Osteoblast (primary cell): ENCODE measurements at regions not wholly inside any gene's neighbourhood (a gene's known extent, or its start where the extent isn't known, plus 50 kb on each side); places are given as distances from the start of the nearest gene placed in this dataset.

Experiments used
- DNase-seq: peaks from one replicate; pipeline ENCODE4 v3.0.0; 2011; ENCODE audit warnings: low spot score, mixed read lengths; ENCODE audit not compliant: insufficient read length; ENCODE audit errors: missing footprints
- H2AFZ ChIP-seq: 2 replicates; pipeline ENCODE4 v1.6.0; 2011; ENCODE audit warnings: mild to moderate bottlenecking, low read length
- H3K27ac ChIP-seq: 2 replicates; pipeline ENCODE4 v1.5.1; 2011; ENCODE audit warnings: mild to moderate bottlenecking, low read depth, low read length, moderate library complexity
- H3K27me3 ChIP-seq: 2 replicates; pipeline ENCODE4 v1.6.0; 2012; ENCODE audit warnings: mild to moderate bottlenecking, control low read depth, inconsistent platforms, low read length, moderate library complexity; ENCODE audit not compliant: insufficient read depth
- H3K36me3 ChIP-seq: 2 replicates; pipeline ENCODE4 v1.5.1; 2011; ENCODE audit warnings: mild to moderate bottlenecking, low read length, control low read depth, moderate library complexity; ENCODE audit not compliant: insufficient read depth
- H3K4me1 ChIP-seq: 2 replicates; pipeline ENCODE4 v1.5.1; 2011; ENCODE audit warnings: mild to moderate bottlenecking, low read length, control low read depth, moderate library complexity; ENCODE audit not compliant: insufficient read depth
- H3K4me2 ChIP-seq: 2 replicates; pipeline ENCODE4 v1.6.0; 2011; ENCODE audit warnings: mild to moderate bottlenecking, low read length; ENCODE audit not compliant: insufficient read depth
- H3K4me3 ChIP-seq: fragments of 200-600 bp; sonication (generic); 3 replicates; pipeline ENCODE4 v1.5.1; 2012; ENCODE audit warnings: mild to moderate bottlenecking, low read length, inconsistent platforms; ENCODE audit not compliant: insufficient read depth
- H3K79me2 ChIP-seq: 2 replicates; pipeline ENCODE4 v1.6.0; 2012; ENCODE audit warnings: mild to moderate bottlenecking, low read length, control low read depth, inconsistent platforms; ENCODE audit not compliant: insufficient read depth
- H3K9me3 ChIP-seq: 2 replicates; pipeline ENCODE4 v1.5.1; 2011; ENCODE audit warnings: low read depth, low read length, control low read depth
- H4K20me1 ChIP-seq: 2 replicates; pipeline ENCODE4 v1.6.0; 2012; ENCODE audit warnings: mild to moderate bottlenecking, low read length, control low read depth; ENCODE audit not compliant: insufficient read depth
- TF ChIP-seq, protein P1 (sequence below): IDR thresholded peaks from 2 replicates; pipeline ENCODE4 v1.5.1; 2011; ENCODE audit warnings: mild to moderate bottlenecking, low read depth, low read length, moderate library complexity; ENCODE audit errors: extremely low read depth

DNA sequence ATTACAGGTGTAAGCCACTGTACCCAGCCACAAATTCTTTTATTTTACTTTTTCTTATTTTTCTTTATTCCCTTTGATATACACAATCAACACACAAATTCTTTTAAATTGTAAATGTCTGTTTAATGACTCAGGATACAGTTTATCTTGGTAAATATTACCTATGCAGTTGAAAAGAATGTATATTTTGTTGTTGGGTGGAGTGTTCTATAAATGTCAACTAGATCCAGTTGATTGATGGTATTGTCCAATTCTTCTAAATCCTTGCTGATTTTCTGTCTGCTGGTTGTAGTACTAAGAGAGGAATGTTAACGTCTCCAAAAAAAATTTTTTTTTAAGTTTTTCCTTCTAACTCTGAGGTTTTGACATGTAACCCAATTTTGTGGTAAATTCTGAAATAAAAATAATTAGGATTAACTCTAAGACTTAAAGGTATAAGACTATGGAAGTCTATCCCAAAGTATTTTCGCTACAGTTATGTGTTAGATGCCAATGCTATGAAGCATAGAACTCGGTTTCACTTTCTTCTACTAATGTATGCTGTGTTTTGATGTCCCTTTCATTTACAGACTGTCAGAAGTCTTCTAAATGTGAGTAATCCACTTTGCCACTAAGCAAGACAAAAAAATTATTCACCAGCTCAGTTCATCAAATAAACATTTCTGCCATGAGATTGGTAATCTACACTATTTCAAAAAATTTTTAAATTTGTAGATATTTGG, 720.2 kb upstream of the C9orf72 start:
- H3K36me3 ChIP-seq, result no peaks in the 10 kb centered on the region
- H3K9me3 ChIP-seq, result no peaks in the 10 kb centered on the region
- H4K20me1 ChIP-seq, result no peaks in the 10 kb centered on the region
- DNase-seq, result no peak
- TF ChIP-seq, protein P1, sequence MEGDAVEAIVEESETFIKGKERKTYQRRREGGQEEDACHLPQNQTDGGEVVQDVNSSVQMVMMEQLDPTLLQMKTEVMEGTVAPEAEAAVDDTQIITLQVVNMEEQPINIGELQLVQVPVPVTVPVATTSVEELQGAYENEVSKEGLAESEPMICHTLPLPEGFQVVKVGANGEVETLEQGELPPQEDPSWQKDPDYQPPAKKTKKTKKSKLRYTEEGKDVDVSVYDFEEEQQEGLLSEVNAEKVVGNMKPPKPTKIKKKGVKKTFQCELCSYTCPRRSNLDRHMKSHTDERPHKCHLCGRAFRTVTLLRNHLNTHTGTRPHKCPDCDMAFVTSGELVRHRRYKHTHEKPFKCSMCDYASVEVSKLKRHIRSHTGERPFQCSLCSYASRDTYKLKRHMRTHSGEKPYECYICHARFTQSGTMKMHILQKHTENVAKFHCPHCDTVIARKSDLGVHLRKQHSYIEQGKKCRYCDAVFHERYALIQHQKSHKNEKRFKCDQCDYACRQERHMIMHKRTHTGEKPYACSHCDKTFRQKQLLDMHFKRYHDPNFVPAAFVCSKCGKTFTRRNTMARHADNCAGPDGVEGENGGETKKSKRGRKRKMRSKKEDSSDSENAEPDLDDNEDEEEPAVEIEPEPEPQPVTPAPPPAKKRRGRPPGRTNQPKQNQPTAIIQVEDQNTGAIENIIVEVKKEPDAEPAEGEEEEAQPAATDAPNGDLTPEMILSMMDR, result no peak
- H3K4me2 ChIP-seq, result no peak overlapping the region
- H3K4me1 ChIP-seq, result no peaks in the 10 kb centered on the region
- no peak overlapping the region for H3K27ac ChIP-seq
- no peak overlapping the region for H2AFZ ChIP-seq
- H3K27me3 ChIP-seq, result no peaks in the 10 kb centered on the region
- no peak overlapping the region for H3K4me3 ChIP-seq
- no peaks in the 10 kb centered on the region for H3K79me2 ChIP-seq

DNA sequence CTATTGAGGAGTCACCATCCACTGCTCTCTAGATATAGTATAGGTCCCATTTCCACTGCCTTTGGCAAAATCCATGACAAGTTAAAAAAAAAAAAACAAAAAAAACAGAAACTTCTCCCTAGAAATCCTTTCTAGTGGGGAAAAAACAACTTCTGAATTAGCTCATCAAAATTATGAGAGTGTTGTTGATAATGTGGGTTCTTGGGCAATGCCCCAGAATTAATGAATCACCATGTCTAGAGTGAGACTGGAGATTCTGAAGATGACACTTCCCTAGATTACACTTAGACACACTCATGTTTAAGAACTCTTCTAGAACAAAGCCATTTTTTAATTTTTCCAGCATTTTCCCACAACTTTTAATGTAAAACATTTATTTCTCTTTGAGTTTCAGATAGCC, 728.0 kb upstream of the C9orf72 start:
- Histone ChIP-seq H3K4me2 (no peak overlapping the region), H3K27me3 (no peaks in the 10 kb centered on the region), H4K20me1 (no peaks in the 10 kb centered on the region), H3K9me3 (no peaks in the 10 kb centered on the region), H3K79me2 (no peaks in the 10 kb centered on the region), H3K36me3 (no peaks in the 10 kb centered on the region), H2AFZ (no peak overlapping the region), H3K4me1 (no peaks in the 10 kb centered on the region), H3K4me3 (no peak overlapping the region), H3K27ac (no peak overlapping the region)
- TF ChIP-seq, protein P1, result no peak
- no peak for DNase-seq

DNA sequence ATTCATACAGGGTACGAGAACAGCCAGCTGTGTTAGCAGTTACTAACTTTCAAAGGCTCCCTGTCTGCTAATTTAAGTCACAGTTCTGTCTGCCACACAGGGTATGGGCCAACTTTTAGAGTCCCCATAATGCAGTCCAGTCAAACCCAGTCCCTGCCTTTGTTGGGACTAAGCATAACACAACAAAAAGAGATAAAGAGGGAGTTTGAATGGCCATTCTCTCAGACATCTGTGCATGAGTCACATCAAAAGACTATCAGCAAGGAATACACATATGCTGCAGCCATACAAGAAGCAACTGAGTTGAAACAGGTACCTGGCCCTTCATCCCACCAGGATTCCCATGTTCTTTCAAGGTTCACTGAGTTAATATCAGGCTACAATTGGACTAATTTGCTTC, 744.5 kb upstream of the C9orf72 start:
- Histone ChIP-seq H3K4me1 (no peaks in the 10 kb centered on the region), H3K27ac (no peak overlapping the region), H3K9me3 (no peaks in the 10 kb centered on the region), H3K4me3 (no peak overlapping the region), H3K4me2 (no peak overlapping the region), H3K79me2 (no peaks in the 10 kb centered on the region), H3K36me3 (no peaks in the 10 kb centered on the region), H4K20me1 (no peaks in the 10 kb centered on the region), H3K27me3 (no peaks in the 10 kb centered on the region), H2AFZ (no peak overlapping the region)
- no peak for DNase-seq
- TF ChIP-seq, protein P1, result no peak

DNA sequence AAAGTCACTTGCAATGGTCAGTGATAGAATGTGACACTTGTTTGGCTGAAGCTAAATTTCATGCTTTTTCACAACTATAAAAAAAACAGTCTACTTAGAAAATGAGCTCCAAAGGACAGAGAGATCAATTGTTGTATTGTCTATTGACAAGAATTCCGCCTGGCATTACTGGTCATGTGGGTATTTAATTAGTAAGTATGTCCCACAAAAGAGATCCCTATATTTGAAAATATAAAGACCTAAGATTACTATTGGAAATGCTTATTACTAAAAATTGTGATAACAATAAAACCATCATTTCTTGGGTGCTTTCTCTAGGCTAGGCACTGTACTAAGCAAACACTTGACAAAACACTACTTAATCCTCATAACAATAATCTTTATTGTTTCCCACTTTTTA, 745.2 kb upstream of the C9orf72 start:
- Histone ChIP-seq H3K4me3 (no peak overlapping the region), H3K79me2 (no peaks in the 10 kb centered on the region), H3K9me3 (no peaks in the 10 kb centered on the region), H4K20me1 (no peaks in the 10 kb centered on the region), H3K27me3 (no peaks in the 10 kb centered on the region), H3K4me1 (no peaks in the 10 kb centered on the region), H3K36me3 (no peaks in the 10 kb centered on the region), H3K4me2 (no peak overlapping the region), H2AFZ (no peak overlapping the region), H3K27ac (no peak overlapping the region)
- TF ChIP-seq, protein P1, result no peak
- no peak for DNase-seq
